HuH-7 (cell line): ENCODE measurements at regions not wholly inside any gene's neighbourhood (a gene's known extent, or its start where the extent isn't known, plus 50 kb on each side); places are given as distances from the start of the nearest gene placed in this dataset.

Source experiments
- DNase-seq: peaks from one replicate; pipeline ENCODE4 v3.0.0; 2011; ENCODE audit warnings: low spot score

DNA sequence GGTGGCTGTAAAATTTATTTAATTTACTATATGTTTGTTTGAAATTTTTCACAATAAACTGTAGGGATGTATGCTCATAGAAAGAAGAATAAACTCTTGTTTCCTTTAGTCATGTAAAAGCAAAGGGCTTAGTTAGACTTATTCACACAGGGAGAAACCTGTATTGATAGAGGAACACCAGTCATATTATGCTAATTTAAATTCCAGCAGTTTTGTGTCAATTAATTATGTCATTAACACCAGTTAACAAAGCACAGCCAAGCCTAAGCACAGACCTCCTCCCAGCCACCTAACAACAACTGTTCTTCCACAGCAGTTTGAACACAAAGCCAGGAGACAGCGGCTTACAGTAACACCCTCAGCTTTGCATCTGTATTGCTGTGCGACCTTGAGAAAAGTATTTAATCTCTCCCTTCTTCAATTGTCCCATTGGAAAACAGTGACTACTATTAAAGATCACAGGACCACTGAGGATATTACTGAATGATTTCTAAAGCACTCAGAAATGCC is 260.8 kb upstream of the RRP15 start:
- DNase-seq, result no peak

DNA sequence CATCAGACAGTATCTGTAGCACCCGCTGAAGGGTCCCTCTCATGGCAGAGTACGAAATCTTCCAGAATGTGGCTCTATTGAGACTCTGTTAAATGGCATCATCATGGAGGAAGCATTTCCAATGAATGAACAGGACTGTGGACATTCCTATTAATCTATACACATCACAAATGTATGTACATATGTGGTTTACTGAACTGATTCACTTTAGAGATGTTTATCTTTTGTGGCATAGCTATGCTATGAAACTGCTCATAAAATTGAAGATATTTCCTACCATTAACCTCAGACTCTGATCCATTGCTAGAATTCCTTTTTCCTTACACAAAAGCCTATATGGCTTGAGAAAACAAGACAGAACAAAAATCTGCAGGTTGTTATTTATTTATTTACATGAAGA is 259.6 kb upstream of the RRP15 start:
- DNase-seq, result no peak

DNA sequence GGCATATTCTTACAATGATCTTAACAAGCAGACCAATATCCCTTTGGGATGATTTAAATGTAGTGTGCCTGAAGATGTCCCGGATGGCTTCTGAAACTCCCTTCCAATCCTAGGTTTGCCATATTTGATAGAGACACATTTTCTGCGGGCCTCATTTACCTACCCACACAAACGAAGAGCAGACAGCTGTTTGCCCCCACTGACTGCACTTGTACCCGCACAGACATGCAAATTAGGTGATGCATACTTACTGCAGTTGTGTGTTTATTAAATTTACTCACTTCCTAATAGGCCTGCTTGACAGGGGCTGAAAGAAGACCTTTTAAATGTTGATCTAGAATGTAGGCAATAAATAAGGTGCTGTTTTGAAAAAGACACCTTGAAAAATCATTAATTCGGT is 257.9 kb upstream of the RRP15 start:
- DNase-seq, result no peak

DNA sequence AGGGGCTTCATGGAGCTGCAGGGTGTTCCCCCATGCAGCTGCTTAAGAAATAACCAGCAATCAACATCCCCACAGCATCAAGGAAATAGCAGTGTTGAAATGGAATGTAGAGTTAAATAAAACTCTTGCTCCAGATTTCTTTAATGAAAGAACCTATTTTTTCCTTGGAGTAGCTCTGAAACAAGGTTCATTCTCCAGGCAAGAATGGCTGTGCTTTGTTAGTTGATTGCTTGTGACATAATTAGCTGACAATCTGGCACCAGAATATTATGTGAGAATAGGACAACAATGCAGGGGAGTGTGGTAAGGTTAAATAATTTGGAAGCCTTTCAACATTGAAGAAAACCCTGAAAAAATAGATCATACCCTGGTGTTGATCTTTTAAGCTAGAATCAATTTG is 254.2 kb upstream of the RRP15 start:
- no peak for DNase-seq

DNA sequence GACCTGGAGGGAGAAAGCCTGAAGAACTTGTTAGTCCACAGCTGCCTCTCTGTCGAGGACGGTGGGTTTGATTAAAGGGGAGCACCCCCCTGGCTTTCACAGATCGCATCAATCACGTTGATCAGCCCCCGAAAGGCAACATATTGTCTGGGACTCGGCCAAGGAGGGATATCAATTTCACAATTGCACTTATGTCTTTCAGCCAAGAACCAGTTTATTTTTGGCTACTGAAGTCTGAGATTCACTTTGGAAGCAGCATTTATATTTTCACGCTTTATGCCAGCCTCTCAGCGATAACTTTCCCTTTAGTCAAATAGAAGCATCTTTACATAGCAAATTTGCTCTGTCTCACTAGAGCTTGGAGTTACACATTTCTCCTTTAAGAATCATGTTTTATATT is 253.2 kb upstream of the RRP15 start:
- no peak for DNase-seq

DNA sequence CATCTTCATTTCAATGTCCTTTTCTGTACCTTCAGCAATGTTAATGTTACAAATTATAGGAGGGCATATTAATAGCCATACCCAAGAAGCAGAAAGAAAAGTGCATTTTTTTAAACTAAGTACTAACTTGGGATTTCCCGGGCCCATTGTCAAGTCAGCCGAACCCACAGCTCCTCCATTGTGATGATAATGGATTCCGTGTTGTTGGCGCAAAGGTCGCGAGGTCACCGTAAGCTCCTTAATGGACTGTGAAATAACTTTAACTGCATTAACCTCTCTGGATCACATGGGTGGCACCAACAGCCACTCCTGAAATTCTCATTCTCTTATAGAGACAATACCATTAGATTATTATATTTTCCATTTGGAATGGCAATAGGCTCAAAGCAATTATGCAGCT is 250.6 kb upstream of the RRP15 start:
- no peak for DNase-seq

DNA sequence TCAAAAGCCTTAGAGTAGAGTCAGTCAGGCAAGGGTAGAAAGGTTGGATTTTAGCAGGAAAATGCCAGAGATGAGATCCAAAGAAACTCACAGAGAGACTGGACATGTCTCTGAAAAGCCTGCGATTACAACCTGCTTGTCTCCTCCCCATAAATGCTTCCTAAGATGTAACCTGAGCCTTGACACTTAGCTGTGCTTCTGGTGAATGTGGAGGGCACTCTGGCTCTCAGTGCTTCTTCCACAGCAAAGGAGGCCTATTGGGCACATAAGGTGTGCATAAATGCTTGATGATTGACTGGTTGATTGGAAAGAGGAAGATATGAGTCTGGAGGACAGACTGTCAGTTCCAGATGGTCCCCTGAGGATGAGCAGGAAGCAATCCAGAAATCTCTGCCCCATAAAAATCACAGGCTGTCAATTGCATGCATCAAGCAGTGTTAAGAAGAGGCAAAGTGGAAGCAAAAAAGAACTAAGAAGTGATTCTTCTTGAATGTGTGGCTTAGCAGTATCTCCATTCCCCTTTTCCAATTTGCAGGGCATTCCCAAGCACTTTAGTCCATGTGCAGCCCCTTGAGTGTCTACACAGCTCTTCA is 236.2 kb upstream of the RRP15 start:
- DNase-seq, result no peak

DNA sequence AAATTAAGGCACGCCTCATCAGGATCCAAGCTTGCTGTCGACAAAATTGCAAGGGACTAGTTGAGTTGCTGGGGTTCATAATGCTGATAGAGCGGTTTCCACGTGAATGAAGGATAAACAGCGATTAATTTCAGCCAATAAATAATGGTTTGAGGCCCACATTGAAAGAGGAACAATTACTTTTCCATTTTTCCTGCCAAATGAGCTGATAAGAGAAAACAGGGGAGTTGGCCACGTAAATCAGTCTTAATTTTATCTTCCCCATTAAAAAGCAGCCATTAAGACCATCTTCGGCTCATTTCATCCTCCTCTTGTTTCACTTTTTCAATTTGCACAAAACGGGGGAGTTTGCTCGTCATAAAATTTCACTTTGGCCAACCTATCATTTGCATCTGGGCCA is 235.5 kb upstream of the RRP15 start:
- DNase-seq, result no peak

DNA sequence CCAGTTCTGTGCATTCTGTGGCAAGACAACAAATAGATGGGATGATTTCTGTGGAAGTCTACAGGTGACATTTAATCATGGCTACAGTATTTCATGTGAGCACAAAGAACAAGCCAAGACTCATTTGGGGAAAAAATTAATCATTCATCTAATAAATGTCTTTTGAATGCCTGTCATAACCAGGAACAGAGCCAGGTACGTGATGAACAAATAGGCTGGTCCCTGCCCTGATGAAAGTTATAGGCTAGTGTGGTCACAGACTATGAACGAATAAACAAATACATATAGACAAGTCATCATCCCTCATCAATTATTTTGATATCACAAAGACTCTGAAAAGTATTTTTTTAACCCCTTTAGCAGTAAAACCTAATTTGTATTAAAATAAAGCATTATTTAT is 226.4 kb upstream of the RRP15 start:
- DNase-seq, result no peak

DNA sequence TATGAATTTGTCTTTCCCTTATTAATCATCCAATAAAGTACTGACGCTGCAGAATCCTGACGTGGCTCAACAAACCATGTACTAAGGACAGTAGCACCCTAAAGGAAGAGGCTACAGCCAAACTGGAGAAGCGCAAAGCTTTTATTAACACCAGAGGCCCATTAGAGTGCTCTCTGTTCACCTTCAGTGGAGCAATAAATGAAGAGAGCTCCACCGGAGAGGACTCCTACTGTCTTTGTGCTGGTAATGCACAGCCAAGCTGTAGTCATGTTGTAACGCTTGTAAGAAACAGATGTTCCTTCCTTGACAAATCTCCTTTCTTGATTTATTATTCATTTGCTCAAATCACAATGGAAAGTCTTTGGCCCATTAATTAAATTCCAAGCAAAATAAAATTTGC is 220.7 kb upstream of the RRP15 start:
- no peak for DNase-seq

DNA sequence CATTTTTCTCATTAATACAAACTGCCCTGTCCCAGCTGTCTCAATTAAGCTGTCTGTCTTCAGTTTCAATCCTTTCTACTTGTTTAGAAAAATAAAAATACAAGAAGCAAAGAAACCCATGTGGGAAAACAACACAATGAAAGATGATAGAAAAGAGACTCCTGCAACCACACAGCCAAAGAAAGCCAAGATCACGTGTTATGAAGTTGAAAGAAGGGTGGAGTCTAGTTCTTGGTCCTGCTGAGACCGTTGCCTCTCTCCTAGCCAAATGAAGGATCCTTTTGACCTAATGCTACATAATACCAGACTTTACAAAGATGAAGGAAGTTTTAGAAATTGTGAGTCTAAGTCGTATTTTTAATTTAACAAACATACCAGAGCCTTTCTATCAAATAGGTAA is 218.8 kb upstream of the RRP15 start:
- DNase-seq, result no peak

DNA sequence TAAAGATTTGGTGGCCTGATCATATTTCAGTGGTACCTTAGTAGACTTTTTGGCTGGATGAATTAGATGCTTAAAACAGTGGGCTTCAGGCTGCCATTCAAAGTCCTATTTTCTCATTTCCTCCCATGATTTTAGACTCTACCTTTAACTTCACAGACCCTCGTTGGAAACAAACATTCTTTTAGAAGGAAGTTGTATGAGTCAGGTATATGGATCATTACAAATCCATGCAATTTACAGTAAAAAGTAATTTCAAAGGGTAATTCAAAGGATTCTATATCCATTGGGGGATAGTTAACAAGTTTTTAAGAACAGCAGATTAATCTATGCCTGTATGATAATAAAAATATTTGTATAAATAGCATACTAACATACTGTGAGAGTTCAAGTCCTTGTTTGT is 216.9 kb upstream of the RRP15 start:
- DNase-seq, result no peak

DNA sequence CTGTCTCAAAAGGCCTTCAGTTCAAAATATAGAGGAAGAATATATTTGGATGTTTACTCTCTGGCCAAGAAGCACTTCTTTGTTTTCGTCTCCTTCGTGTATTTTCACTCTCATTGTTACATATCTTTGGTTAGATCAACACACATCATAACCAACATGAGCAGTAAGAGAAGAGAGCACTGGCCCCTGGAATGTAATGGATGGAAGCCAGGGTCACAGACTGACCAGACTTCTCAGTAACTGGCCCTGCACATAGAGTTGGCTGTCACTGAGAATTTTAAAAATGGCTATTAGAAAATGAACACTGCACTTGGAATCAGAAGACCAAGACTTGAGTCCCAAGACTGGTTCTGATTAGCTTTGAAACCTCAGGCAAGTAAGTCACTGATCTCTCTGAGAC is 215.9 kb upstream of the RRP15 start:
- no peak for DNase-seq

DNA sequence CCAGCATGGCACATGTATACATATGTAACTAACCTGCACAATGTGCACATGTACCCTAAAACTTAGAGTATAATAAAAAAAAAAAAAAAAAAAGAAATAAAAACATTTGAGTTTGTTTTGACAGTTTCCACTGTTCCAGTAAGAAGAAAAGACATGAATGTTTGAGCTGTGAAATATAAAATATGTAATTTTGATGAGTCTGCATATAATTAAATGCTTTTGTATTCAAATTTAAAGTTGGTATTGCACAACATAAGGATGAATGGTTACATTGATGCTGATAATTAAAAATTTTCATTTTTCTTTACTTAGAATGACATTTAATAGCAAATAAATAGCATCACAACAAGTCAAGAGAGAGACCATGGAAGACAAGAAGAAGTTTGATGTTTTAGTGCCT is 212.0 kb upstream of the RRP15 start:
- DNase-seq, result no peak

DNA sequence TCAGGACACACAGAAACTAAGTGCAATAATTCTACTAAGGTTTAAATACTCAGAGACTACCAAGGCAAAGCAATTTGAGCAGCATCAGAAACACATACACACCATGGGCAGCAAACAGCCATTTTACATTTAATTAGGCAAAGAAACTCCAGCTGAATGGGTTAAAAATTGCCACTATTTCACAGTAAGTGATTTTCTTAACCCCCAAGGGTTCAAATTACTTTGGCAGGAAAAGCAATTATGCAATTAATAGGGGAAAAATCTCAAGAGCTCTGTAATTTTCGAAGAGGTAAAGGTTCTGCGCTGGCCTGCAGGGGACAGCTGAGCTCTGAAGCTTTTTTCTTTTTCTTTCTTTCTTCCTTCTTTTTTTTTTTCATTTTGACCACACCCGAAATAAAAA is 206.2 kb upstream of the RRP15 start:
- no peak for DNase-seq

DNA sequence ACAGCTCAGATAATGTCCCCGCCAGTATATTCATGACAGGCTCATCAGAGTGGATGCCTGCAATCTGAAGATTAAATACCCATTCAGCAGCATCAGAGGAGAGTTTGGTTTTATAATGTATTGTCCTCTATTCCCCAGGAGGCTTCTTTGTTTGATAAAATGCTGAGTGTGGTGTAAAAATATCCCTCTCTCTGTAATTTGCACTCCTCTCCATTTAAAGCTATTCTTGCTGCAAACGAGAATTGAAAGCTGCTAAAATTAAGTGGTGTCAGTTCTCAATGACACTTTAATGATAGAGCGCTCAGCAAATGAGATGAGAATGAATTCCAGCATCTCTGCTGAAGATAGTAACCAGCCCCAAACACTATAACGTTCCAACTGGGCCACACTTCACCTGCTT is 205.7 kb upstream of the RRP15 start:
- no peak for DNase-seq

DNA sequence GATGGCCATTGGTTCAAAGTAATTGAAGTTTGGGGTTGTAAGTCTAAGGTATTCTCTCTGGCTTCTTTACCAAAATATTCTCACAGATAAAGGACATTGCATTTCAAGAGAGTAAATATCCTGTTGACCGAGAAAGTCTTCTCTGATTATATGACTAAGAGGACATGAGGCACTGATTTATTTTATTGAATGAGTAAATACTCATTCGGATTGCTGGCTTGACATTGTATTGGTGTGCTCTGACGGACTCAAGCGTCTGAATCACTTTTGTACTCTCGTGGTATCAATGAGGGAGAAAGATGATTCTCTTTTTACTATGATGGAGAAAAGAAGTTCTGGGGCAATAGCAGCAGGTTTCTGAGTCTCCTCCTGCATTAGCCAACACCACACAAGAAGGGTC is 205.3 kb upstream of the RRP15 start:
- no peak for DNase-seq

DNA sequence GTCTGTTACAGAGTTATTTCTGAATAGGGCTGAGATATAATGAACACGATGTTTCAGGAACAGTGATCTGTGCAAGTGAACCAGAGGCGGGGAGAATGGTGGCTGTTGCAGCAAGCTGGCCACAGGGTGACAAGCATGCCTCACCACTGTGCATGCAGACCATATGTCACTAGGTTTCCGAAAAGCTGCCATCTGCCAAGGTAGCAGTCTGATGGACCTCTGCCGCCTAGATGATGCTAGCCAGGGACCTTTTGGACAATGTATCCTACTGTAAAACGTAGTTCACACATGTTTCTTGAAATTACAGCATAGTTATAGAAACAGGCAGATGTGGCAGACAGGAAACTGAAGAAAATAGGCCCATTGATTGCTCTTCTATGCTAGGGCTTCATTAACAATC is 204.2 kb upstream of the RRP15 start:
- DNase-seq, result no peak

DNA sequence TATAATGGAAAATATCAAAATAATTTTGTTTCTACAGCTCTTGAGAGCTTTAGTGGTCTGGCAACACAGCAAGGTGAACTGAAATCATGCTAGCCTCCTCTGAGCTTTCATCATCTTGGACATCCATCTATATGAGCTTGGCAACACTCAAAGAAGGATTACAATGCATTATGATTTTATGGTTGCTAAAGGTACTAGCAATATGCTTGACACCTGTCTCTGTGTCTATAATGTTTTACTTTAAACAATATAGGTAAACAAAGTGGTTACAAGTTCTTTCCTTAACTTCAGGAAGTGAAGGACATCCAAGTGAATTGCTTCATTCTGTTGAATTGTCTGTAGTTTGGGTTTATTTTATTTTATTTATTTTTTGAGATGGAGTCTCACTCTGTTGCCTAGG is 203.7 kb upstream of the RRP15 start:
- DNase-seq, result no peak

DNA sequence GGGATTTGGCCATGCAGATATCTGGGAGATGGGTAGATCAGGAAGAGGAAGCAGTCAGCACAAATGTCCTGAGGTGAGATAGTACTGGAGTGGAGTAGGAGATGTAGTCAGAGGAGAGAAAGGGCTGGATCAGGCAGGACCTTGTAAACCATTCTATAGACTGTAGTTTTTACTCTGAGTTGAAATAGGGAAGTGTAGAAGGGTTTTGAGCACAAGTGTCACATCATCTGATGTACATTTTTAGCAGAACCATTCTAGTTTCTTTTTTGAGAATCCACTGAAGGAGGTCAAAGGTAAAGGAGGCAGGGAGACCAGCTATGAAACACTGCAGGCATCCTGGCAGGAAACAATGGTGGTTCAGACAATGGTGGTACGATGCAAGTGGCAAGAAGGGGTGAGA is 194.6 kb upstream of the RRP15 start:
- no peak for DNase-seq

DNA sequence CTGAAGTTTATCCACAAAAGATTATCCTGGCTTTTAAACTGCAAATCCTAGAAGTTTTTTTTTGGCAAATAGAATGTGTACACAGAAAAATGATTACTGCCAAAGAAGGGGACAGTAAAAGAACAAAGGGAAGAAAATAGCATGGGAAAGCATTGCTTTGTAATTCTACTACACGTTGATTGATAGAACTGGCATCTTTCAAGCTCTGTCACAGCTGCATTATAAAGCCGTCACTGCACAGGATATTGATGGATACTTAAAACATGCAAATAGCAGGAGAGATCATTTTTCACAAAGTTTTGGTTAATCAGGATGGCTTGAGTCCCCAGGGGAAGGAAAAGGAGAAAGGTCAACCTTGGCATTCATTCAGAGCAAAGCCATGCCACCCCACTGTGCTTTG is 183.7 kb upstream of the RRP15 start:
- no peak for DNase-seq

DNA sequence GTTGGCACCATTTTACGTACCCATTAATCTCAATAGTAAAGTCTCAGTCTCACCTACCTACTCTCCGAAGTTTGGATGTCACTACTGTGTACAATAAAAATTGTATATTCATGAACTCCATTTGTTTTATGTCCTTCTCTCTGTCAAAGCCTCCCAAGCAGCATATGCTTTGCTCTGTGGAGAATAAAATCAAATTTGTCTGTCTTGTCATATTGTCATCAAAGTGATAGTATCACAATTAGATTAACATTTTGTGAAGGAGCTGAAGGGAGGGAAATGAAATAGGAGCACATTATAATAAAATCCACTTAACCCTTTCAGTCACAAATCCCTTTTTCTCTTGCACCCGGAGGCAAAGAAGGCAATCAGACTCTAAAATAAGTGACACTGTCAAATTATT is 177.1 kb upstream of the RRP15 start:
- no peak for DNase-seq

DNA sequence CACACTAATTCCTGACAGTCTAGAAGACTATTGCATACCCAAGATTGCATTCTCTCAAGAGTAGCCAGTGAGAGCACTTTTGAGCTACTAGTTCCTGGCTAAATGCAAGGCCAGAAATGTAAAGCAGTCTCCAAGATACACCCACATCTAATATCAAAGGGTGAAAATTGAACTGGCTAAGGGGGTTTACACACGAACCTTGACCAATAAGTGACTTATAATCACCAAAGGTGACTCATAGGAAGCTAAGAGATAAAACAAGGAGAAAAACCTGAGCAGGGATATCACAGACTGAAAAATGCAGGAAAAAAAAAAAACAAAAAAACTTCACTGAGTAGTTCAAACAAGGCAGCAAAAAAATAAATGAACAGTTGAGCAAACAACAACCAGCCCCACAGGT is 172.2 kb upstream of the RRP15 start:
- no peak for DNase-seq

DNA sequence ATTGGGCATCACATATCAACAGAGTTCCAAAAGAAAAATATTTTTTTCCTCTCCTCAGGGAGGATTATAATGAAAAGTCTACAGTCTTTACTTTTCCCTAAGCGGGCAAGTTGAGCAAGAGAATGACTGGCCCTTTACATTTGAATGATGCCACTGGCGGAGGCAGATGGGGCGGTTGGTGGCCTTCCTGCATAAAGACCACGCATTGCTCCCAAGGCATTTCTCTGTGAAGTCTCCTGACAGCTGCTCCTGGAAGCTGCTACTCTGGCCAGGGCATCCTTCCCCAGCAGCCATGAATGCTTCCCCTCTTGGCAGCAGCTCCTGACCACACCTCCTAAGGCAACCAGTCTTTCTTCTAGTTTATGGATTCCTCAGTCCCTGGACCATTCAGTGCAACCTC is 161.1 kb upstream of the RRP15 start:
- DNase-seq, result no peak

DNA sequence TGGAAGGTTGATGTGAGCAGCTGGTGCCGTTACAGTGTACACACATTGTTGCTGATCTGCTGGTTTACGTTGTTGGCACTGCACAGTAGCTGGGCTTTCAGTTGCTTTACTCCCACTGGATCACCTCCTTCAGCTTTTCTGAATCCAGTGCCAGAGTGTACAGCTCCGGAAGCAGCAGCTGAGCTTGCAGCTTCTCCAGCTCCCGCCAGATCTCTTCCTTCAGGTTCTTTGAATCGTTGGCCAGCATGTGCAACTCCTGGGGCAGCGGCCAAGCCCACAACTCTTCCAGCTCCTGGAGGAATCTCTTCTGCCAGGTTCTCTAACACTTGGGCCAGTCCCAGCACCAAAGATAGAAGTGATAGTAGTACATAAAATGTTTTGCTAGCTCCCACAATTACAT is 149.7 kb upstream of the RRP15 start:
- DNase-seq, result no peak
